Body of pancreas (tissue), 4 donors: ENCODE measurements at regions not wholly inside any gene's neighbourhood (a gene's known extent, or its start where the extent isn't known, plus 50 kb on each side); places are given as distances from the start of the nearest gene placed in this dataset.

Experiments
- POLR2A ChIP-seq, 3 donors: fragments of 450-650 bp; IDR thresholded peaks; one replicate each; pipeline ENCODE4 v1.6.1; 2016; ENCODE audit warnings: antibody characterized with exemption in 3 of 3, mild to moderate bottlenecking in 2 of 3
- TF ChIP-seq, protein P1 (sequence below), 7 experiments: fragments of 450-650 bp in 4 of 7; fragments of 200-600 bp in 3 of 7; sonication (generic) in 3 of 7; IDR thresholded peaks; one replicate each; pipeline ENCODE4 v1.5.1; 2016 to 2019; ENCODE audit warnings: antibody characterized with exemption in 7 of 7

DNA sequence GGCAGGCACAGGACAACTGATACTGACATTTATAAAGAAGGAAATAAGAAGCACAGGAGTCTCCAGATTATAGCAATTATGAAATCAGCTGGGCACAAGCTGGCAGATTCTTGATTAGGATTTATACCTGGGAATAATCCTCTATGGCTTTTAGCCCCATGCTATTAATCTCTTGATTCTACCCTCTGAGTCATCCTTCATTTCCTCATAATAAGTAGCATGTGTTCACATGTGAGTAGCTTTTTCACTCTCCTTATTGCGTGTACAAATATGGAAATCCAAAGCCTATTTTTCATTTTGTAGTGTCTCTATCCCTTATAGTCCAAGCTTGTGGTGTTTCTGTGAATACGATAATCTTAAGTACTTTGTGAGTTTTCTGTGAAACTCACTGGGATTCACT lies 185.0 kb upstream of the PRLR start:
- TF ChIP-seq, protein P1, sequence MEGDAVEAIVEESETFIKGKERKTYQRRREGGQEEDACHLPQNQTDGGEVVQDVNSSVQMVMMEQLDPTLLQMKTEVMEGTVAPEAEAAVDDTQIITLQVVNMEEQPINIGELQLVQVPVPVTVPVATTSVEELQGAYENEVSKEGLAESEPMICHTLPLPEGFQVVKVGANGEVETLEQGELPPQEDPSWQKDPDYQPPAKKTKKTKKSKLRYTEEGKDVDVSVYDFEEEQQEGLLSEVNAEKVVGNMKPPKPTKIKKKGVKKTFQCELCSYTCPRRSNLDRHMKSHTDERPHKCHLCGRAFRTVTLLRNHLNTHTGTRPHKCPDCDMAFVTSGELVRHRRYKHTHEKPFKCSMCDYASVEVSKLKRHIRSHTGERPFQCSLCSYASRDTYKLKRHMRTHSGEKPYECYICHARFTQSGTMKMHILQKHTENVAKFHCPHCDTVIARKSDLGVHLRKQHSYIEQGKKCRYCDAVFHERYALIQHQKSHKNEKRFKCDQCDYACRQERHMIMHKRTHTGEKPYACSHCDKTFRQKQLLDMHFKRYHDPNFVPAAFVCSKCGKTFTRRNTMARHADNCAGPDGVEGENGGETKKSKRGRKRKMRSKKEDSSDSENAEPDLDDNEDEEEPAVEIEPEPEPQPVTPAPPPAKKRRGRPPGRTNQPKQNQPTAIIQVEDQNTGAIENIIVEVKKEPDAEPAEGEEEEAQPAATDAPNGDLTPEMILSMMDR (IDR thresholded peaks at IDR 0.05): no peak
- TF ChIP-seq POLR2A (IDR thresholded peaks at IDR 0.05): no peak
